GM12873 (cell line): ENCODE measurements at regions not wholly inside any gene's neighbourhood (a gene's known extent, or its start where the extent isn't known, plus 50 kb on each side); places are given as distances from the start of the nearest gene placed in this dataset.

Source experiments
- CTCF ChIP-seq: IDR thresholded peaks from 2 replicates; pipeline ENCODE4 v1.5.1; 2012; ENCODE audit warnings: low read depth, mild to moderate bottlenecking, moderate library complexity, low read length, control low read depth; ENCODE audit not compliant: insufficient read depth; ENCODE audit errors: missing control alignments

- TF ChIP-seq CTCF = no peak
Observed at GRCh38 chr15:70278644-70279043, 180.9 kb upstream of the TLE3 start.

- TF ChIP-seq CTCF = no peak
Observed at GRCh38 chr15:70277556-70277955, 179.8 kb upstream of the TLE3 start.

- TF ChIP-seq CTCF = no peak
Observed at GRCh38 chr15:70276401-70276800, 178.7 kb upstream of the TLE3 start.

GRCh38 chr15:70275461-70276138, 177.9 kb upstream of the TLE3 start:
- TF ChIP-seq CTCF = no peak

- no peak for TF ChIP-seq CTCF
Observed at GRCh38 chr15:70274908-70275307, 177.2 kb upstream of the TLE3 start.

GRCh38 chr15:70274255-70274880, 176.7 kb upstream of the TLE3 start:
- no peak for TF ChIP-seq CTCF

GRCh38 chr15:70273808-70274207, 176.1 kb upstream of the TLE3 start:
- no peak for TF ChIP-seq CTCF
